ENCODE measurements at regions not wholly inside any gene's neighbourhood (a gene's known extent, or its start where the extent isn't known, plus 50 kb on each side); places are given as distances from the start of the nearest gene placed in this dataset.
"Not testable (repeated sequence)": the region's sequence is repeated elsewhere in the genome, so short reads cannot be mapped to it uniquely, and the experiment has no call there.

GRCh38 chr4:177802661-177803060, 360.4 kb upstream of the AGA start:
- DNase-seq (ENCODE audit: low spot score): no peak

GRCh38 chr4:177803151-177803550, 360.9 kb upstream of the AGA start:
- DNase-seq (ENCODE audit: low spot score): no peak

- no peak for DNase-seq (ENCODE audit: low spot score)
Observed at GRCh38 chr4:177809791-177810190, 367.6 kb upstream of the AGA start.

- no peak for DNase-seq (ENCODE audit: low spot score)
Observed at GRCh38 chr4:177810220-177810619, 368.0 kb upstream of the AGA start.

- not testable (repeated sequence) for DNase-seq (ENCODE audit: low spot score)
Observed at GRCh38 chr4:177818392-177818791, 376.2 kb upstream of the AGA start.

- DNase-seq (ENCODE audit: low spot score): no peak
Observed at GRCh38 chr4:177826973-177827372, 384.7 kb upstream of the AGA start.

- DNase-seq (ENCODE audit: low spot score): no peak
Observed at GRCh38 chr4:177841258-177841657, 399.0 kb upstream of the AGA start.

GRCh38 chr4:177853229-177853628, 411.0 kb upstream of the AGA start:
- no peak for DNase-seq (ENCODE audit: low spot score)

- no peak for DNase-seq (ENCODE audit: low spot score)
Observed at GRCh38 chr4:177855507-177856197, 413.4 kb upstream of the AGA start.

GRCh38 chr4:177860171-177860570, 417.9 kb upstream of the AGA start:
- DNase-seq (ENCODE audit: low spot score): no peak

- DNase-seq (ENCODE audit: low spot score): no peak
Observed at GRCh38 chr4:177861551-177862094, 419.4 kb upstream of the AGA start.

- no peak for DNase-seq (ENCODE audit: low spot score)
Observed at GRCh38 chr4:177862541-177863176, 420.4 kb upstream of the AGA start.

GRCh38 chr4:177879851-177880250, 437.6 kb upstream of the AGA start:
- DNase-seq (ENCODE audit: low spot score): no peak

- no peak for DNase-seq (ENCODE audit: low spot score)
Observed at GRCh38 chr4:177895136-177895535, 452.9 kb upstream of the AGA start.

- no peak for DNase-seq (ENCODE audit: low spot score)
Observed at GRCh38 chr4:177901786-177902185, 459.5 kb upstream of the AGA start.

GRCh38 chr4:177902386-177902785, 460.1 kb upstream of the AGA start:
- DNase-seq (ENCODE audit: low spot score): no peak

- DNase-seq (ENCODE audit: low spot score): no peak
Observed at GRCh38 chr4:177907736-177908424, 465.6 kb upstream of the AGA start.

GRCh38 chr4:177921715-177922114, 479.5 kb upstream of the AGA start:
- no peak for DNase-seq (ENCODE audit: low spot score)

GRCh38 chr4:177923888-177924287, 481.7 kb upstream of the AGA start:
- DNase-seq (ENCODE audit: low spot score): no peak

GRCh38 chr4:177937041-177937440, 494.8 kb upstream of the AGA start:
- no peak for DNase-seq (ENCODE audit: low spot score)

GRCh38 chr4:177938226-177938625, 496.0 kb upstream of the AGA start:
- no peak for DNase-seq (ENCODE audit: low spot score)

- DNase-seq (ENCODE audit: low spot score): no peak
Observed at GRCh38 chr4:177945268-177945667, 503.0 kb upstream of the AGA start.

- DNase-seq (ENCODE audit: low spot score): no peak
Observed at GRCh38 chr4:177947607-177948006, 505.4 kb upstream of the AGA start.

All from globus pallidus (tissue), 1 donor.